Gastroesophageal sphincter (tissue), 4 donors: ENCODE measurements at regions not wholly inside any gene's neighbourhood (a gene's known extent, or its start where the extent isn't known, plus 50 kb on each side); places are given as distances from the start of the nearest gene placed in this dataset.
A peak's percentile ranks its signal among the peaks of the same experiment; 100 is the strongest.

Experiments used
- ATAC-seq: fragments of 150-250 bp; one replicate; pipeline ENCODE4 v1.9.1; 2016; ENCODE audit warnings: mild to moderate bottlenecking, moderate library complexity
- H3K27ac ChIP-seq, 4 donors: fragments of 200-600 bp; sonication (generic) in 3 of 4; 1 replicate in 3 of 4; 2 replicates in 1 of 4; pipeline ENCODE4 v1.5.1; 2016 to 2019
- H3K27me3 ChIP-seq: fragments of 200-600 bp; sonication (generic); one replicate; pipeline ENCODE4 v1.5.1; 2019
- H3K36me3 ChIP-seq, 2 donors: fragments of 200-600 bp; sonication (generic); one replicate each; pipeline ENCODE4 v1.5.1; 2019; ENCODE audit warnings: control low read depth in 1 of 2
- H3K4me1 ChIP-seq, 3 donors: fragments of 200-600 bp; sonication (generic); 1 replicate in 2 of 3; 2 replicates in 1 of 3; pipeline ENCODE4 v1.5.1; 2016 to 2019; ENCODE audit warnings: control low read depth in 2 of 3
- H3K4me3 ChIP-seq, 2 donors: fragments of 200-600 bp; sonication (generic); one replicate each; pipeline ENCODE4 v1.5.1; 2019; ENCODE audit warnings: mild to moderate bottlenecking in 1 of 2, moderate library complexity in 1 of 2
- H3K9me3 ChIP-seq, 3 donors: fragments of 200-600 bp; sonication (generic); one replicate each; pipeline ENCODE4 v1.5.1; 2017 to 2019; ENCODE audit warnings: control low read depth in 2 of 3
- EP300 ChIP-seq: sonication (generic); formaldehyde crosslinking; IDR thresholded peaks from one replicate; pipeline ENCODE4 v1.6.1; 2017; ENCODE audit warnings: antibody characterized with exemption, mild to moderate bottlenecking
- POLR2A ChIP-seq, 2 donors: fragments of 450-650 bp; IDR thresholded peaks; one replicate each; pipeline ENCODE4 v1.6.1; 2017; ENCODE audit warnings: antibody characterized with exemption in 2 of 2, mild to moderate bottlenecking in 2 of 2, moderate library complexity in 1 of 2
- POLR2AphosphoS5 ChIP-seq: sonication (generic); formaldehyde crosslinking; IDR thresholded peaks from one replicate; pipeline ENCODE4 v1.6.1; 2017; ENCODE audit warnings: antibody characterized with exemption
- WGBS, 2 donors: methylation state at CpG; one replicate each; pipeline ENCODE4 v1.1.5; 2018; ENCODE audit warnings: low coverage in 1 of 2; 5-methylcytosine and 5-hydroxymethylcytosine counted together
- TF ChIP-seq, protein P1 (sequence below), 4 experiments: fragments of 200-600 bp in 2 of 4; fragments of 450-650 bp in 2 of 4; sonication (generic) in 1 of 4; IDR thresholded peaks; one replicate each; pipeline ENCODE4 v1.5.1; 2017 to 2019; ENCODE audit warnings: antibody characterized with exemption in 4 of 4, mild to moderate bottlenecking in 2 of 4, moderate library complexity in 2 of 4

GRCh38 chr9:529731-530130 lies 311.8 kb upstream of the DMRT1 start:
- Histone ChIP-seq H3K9me3 (no peaks in the 10 kb centered on the region), H3K27ac (no peak overlapping the region), H3K27me3 (no peaks in the 10 kb centered on the region), H3K4me3 (no peak overlapping the region), H3K4me1 (peaks cover 0 to 18% (median 3%) of the 10 kb centered on the region in 3 donors), H3K36me3 (no peaks in the 10 kb centered on the region)
- TF ChIP-seq, protein P1, sequence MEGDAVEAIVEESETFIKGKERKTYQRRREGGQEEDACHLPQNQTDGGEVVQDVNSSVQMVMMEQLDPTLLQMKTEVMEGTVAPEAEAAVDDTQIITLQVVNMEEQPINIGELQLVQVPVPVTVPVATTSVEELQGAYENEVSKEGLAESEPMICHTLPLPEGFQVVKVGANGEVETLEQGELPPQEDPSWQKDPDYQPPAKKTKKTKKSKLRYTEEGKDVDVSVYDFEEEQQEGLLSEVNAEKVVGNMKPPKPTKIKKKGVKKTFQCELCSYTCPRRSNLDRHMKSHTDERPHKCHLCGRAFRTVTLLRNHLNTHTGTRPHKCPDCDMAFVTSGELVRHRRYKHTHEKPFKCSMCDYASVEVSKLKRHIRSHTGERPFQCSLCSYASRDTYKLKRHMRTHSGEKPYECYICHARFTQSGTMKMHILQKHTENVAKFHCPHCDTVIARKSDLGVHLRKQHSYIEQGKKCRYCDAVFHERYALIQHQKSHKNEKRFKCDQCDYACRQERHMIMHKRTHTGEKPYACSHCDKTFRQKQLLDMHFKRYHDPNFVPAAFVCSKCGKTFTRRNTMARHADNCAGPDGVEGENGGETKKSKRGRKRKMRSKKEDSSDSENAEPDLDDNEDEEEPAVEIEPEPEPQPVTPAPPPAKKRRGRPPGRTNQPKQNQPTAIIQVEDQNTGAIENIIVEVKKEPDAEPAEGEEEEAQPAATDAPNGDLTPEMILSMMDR (IDR thresholded peaks at IDR 0.05) = no peak
- TF ChIP-seq EP300 (no peak), POLR2A (IDR thresholded peaks at IDR 0.05) (no peak), POLR2AphosphoS5 (no peak)
- no peak for ATAC-seq
- WGBS, 2 donors = 44 to 79% methylated on average over 3 to 4 of the region's 4 CpGs

- H3K4me3 ChIP-seq = no peak overlapping the region
- TF ChIP-seq POLR2AphosphoS5 = peak; percentile 47
- TF ChIP-seq, protein P1 (IDR thresholded peaks at IDR 0.05) = no peak
- ATAC-seq = peak; percentile 70
- peak overlapping the region in 1 of 4 donors; percentile 31 for H3K27ac ChIP-seq
- H3K9me3 ChIP-seq = no peaks in the 10 kb centered on the region
- no peaks in the 10 kb centered on the region for H3K27me3 ChIP-seq
- peaks cover 0 to 28% (median 3%) of the 10 kb centered on the region in 3 donors for H3K4me1 ChIP-seq
- WGBS, 2 donors = 24 to 26% methylated on average over 3 of the region's 3 CpGs
- H3K36me3 ChIP-seq = no peaks in the 10 kb centered on the region
Observed at GRCh38 chr9:530681-531080, 310.8 kb upstream of the DMRT1 start.

DNA sequence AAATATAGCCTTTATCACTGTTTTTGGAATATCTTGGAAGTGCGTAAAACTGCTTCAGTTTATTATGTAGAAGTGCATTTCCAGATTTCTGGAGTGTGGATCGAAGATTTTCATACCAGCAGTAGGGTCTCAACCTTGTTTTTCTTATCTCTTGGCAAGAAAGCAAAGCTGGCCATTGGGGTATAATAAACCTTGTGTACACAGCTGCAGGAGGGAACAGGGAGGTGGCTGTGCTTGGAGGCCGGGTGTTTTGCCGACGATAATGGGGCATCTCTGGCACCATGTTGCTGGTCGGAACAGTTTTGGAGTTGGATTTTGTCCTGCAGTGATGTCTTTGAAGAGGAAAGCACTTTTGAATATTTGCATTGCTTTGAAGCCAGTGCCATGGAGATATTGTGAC lies 308.8 kb upstream of the DMRT1 start:
- ATAC-seq = no peak
- no peak overlapping the region for H3K4me3 ChIP-seq
- no peak overlapping the region for H3K27ac ChIP-seq
- no peak for TF ChIP-seq POLR2AphosphoS5
- TF ChIP-seq POLR2A (IDR thresholded peaks at IDR 0.05) = no peak
- TF ChIP-seq EP300 = no peak
- TF ChIP-seq, protein P1 (IDR thresholded peaks at IDR 0.05) = no peak
- no peaks in the 10 kb centered on the region for H3K36me3 ChIP-seq
- no peaks in the 10 kb centered on the region for H3K27me3 ChIP-seq
- H3K4me1 ChIP-seq = peaks cover 0 to 31% (median 3%) of the 10 kb centered on the region in 3 donors
- no peaks in the 10 kb centered on the region for H3K9me3 ChIP-seq
- WGBS, 2 donors = 81 to 86% methylated on average over 3 to 6 of the region's 6 CpGs

DNA sequence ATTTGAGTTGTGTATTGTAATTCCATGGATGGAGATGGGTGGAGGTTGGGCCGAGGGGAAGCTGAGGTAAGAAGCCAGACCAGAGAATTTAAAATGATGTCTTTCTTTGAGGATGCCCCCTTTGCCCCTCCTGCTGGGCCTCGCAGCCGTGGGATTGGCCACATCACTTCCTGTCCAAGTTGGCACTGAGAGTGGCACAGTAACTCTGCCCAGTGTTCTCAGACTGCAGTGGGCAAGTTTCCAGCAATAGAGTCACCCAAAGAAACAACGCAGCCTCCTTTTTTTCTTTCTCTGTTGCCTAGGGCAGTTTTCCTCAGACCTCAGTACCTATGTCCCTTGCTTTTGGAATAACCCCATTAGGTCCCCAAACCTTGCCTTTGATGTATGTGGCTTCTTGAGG lies 306.6 kb upstream of the DMRT1 start:
- TF ChIP-seq POLR2AphosphoS5 (no peak), EP300 (no peak), POLR2A (IDR thresholded peaks at IDR 0.05) (no peak)
- TF ChIP-seq, protein P1 (IDR thresholded peaks at IDR 0.05) = no peak
- Histone ChIP-seq H3K9me3 (no peaks in the 10 kb centered on the region), H3K4me3 (no peak overlapping the region), H3K36me3 (no peaks in the 10 kb centered on the region), H3K4me1 (peaks cover 0 to 31% (median 3%) of the 10 kb centered on the region in 3 donors), H3K27ac (peak overlapping the region in 2 of 4 donors; percentile 26 to 38), H3K27me3 (no peaks in the 10 kb centered on the region)
- peak; percentile 41 for ATAC-seq
- 35 to 45% methylated on average over 4 of the region's 4 CpGs for WGBS, 2 donors

DNA sequence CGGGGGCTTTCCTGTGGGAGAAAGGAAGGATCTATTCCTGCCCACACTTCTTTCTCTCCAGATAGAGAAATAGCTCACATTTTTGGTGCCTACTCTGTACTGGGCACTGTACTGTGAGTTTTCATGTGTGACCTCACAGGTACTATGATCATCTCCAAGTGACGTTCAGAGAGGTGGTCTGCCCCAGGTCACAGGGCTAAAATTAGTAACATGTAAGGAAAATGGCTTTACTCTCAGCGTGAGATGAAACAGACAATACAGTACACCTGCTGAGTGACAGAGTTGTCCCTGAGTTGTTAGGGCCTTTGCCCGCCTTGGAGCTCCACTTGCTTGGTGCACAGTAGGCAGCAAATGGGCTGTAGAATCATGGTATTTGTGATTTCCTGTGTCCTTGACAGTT lies 306.1 kb upstream of the DMRT1 start:
- WGBS, 2 donors = 79 to 83% methylated on average over 2 to 3 of the region's 4 CpGs
- Histone ChIP-seq H3K36me3 (no peaks in the 10 kb centered on the region), H3K9me3 (no peaks in the 10 kb centered on the region), H3K27me3 (no peaks in the 10 kb centered on the region), H3K4me3 (no peak overlapping the region), H3K27ac (peak overlapping the region in 2 of 4 donors; percentile 26 to 38), H3K4me1 (peaks cover 0 to 31% (median 3%) of the 10 kb centered on the region in 3 donors)
- ATAC-seq = no peak
- no peak for TF ChIP-seq EP300
- no peak for TF ChIP-seq POLR2A (IDR thresholded peaks at IDR 0.05)
- no peak for TF ChIP-seq POLR2AphosphoS5
- TF ChIP-seq, protein P1 (IDR thresholded peaks at IDR 0.05) = no peak
